ENCODE measurements at regions not wholly inside any gene's neighbourhood (a gene's known extent, or its start where the extent isn't known, plus 50 kb on each side); places are given as distances from the start of the nearest gene placed in this dataset.

GRCh38 chr2:236862526-236862925 is 223.2 kb upstream of the COPS8 start:
- H3K4me1 ChIP-seq (ENCODE audit: control insufficient read depth, insufficient read depth, low read length): peaks cover 13% of the 10 kb centered on the region
- H3K9me3 ChIP-seq (ENCODE audit: control insufficient read depth, insufficient read depth, low read length): peaks cover 2% of the 10 kb centered on the region
- H3K36me3 ChIP-seq (ENCODE audit: control insufficient read depth, insufficient read depth, low read length): no peaks in the 10 kb centered on the region
- H3K4me3 ChIP-seq (ENCODE audit: low read depth, low read length): no peak overlapping the region
- H3K27me3 ChIP-seq (ENCODE audit: control insufficient read depth, insufficient read depth, low read length): no peaks in the 10 kb centered on the region
- no peak overlapping the region for H3K9ac ChIP-seq (ENCODE audit: low read depth, low read length)

- H3K36me3 ChIP-seq (ENCODE audit: control insufficient read depth, insufficient read depth, low read length): no peaks in the 10 kb centered on the region
- no peak overlapping the region for H3K9ac ChIP-seq (ENCODE audit: low read depth, low read length)
- peaks cover 2% of the 10 kb centered on the region for H3K9me3 ChIP-seq (ENCODE audit: control insufficient read depth, insufficient read depth, low read length)
- peaks cover 6% of the 10 kb centered on the region for H3K4me1 ChIP-seq (ENCODE audit: control insufficient read depth, insufficient read depth, low read length)
- no peaks in the 10 kb centered on the region for H3K27me3 ChIP-seq (ENCODE audit: control insufficient read depth, insufficient read depth, low read length)
- no peak overlapping the region for H3K4me3 ChIP-seq (ENCODE audit: low read depth, low read length)
These were observed 222.5 kb upstream of the COPS8 start for GRCh38 chr2:236862961-236863728.

- no peak overlapping the region for H3K9ac ChIP-seq (ENCODE audit: low read depth, low read length)
- H3K36me3 ChIP-seq (ENCODE audit: control insufficient read depth, insufficient read depth, low read length): no peaks in the 10 kb centered on the region
- peaks cover 2% of the 10 kb centered on the region for H3K9me3 ChIP-seq (ENCODE audit: control insufficient read depth, insufficient read depth, low read length)
- H3K27me3 ChIP-seq (ENCODE audit: control insufficient read depth, insufficient read depth, low read length): no peaks in the 10 kb centered on the region
- peaks cover 5% of the 10 kb centered on the region for H3K4me1 ChIP-seq (ENCODE audit: control insufficient read depth, insufficient read depth, low read length)
- no peak overlapping the region for H3K4me3 ChIP-seq (ENCODE audit: low read depth, low read length)
These were observed 222.0 kb upstream of the COPS8 start for GRCh38 chr2:236863729-236864126.

GRCh38 chr2:236865052-236865451 is 220.6 kb upstream of the COPS8 start:
- Histone ChIP-seq H3K4me3 (ENCODE audit: low read depth, low read length) (no peak overlapping the region), H3K9me3 (ENCODE audit: control insufficient read depth, insufficient read depth, low read length) (peaks cover 2% of the 10 kb centered on the region), H3K27me3 (ENCODE audit: control insufficient read depth, insufficient read depth, low read length) (no peaks in the 10 kb centered on the region), H3K9ac (ENCODE audit: low read depth, low read length) (no peak overlapping the region), H3K4me1 (ENCODE audit: control insufficient read depth, insufficient read depth, low read length) (peaks cover 4% of the 10 kb centered on the region), H3K36me3 (ENCODE audit: control insufficient read depth, insufficient read depth, low read length) (no peaks in the 10 kb centered on the region)

GRCh38 chr2:236866542-236867340 is 218.9 kb upstream of the COPS8 start:
- no peaks in the 10 kb centered on the region for H3K27me3 ChIP-seq (ENCODE audit: control insufficient read depth, insufficient read depth, low read length)
- H3K4me1 ChIP-seq (ENCODE audit: control insufficient read depth, insufficient read depth, low read length): no peaks in the 10 kb centered on the region
- no peak overlapping the region for H3K4me3 ChIP-seq (ENCODE audit: low read depth, low read length)
- H3K36me3 ChIP-seq (ENCODE audit: control insufficient read depth, insufficient read depth, low read length): no peaks in the 10 kb centered on the region
- H3K9ac ChIP-seq (ENCODE audit: low read depth, low read length): no peak overlapping the region
- H3K9me3 ChIP-seq (ENCODE audit: control insufficient read depth, insufficient read depth, low read length): peaks cover 2% of the 10 kb centered on the region

GRCh38 chr2:236867441-236868260 is 218.0 kb upstream of the COPS8 start:
- Histone ChIP-seq H3K9me3 (ENCODE audit: control insufficient read depth, insufficient read depth, low read length) (peaks cover 2% of the 10 kb centered on the region), H3K4me1 (ENCODE audit: control insufficient read depth, insufficient read depth, low read length) (no peaks in the 10 kb centered on the region), H3K27me3 (ENCODE audit: control insufficient read depth, insufficient read depth, low read length) (no peaks in the 10 kb centered on the region), H3K4me3 (ENCODE audit: low read depth, low read length) (no peak overlapping the region), H3K36me3 (ENCODE audit: control insufficient read depth, insufficient read depth, low read length) (no peaks in the 10 kb centered on the region), H3K9ac (ENCODE audit: low read depth, low read length) (no peak overlapping the region)

GRCh38 chr2:236870370-236870769 is 215.3 kb upstream of the COPS8 start:
- no peak overlapping the region for H3K9ac ChIP-seq (ENCODE audit: low read depth, low read length)

GRCh38 chr2:236871500-236872001 is 214.1 kb upstream of the COPS8 start:
- no peak overlapping the region for H3K9ac ChIP-seq (ENCODE audit: low read depth, low read length)
- H3K36me3 ChIP-seq (ENCODE audit: control insufficient read depth, insufficient read depth, low read length): no peaks in the 10 kb centered on the region
- no peak overlapping the region for H3K4me3 ChIP-seq (ENCODE audit: low read depth, low read length)
- no peaks in the 10 kb centered on the region for H3K27me3 ChIP-seq (ENCODE audit: control insufficient read depth, insufficient read depth, low read length)
- no peaks in the 10 kb centered on the region for H3K4me1 ChIP-seq (ENCODE audit: control insufficient read depth, insufficient read depth, low read length)
- H3K9me3 ChIP-seq (ENCODE audit: control insufficient read depth, insufficient read depth, low read length): no peaks in the 10 kb centered on the region

More at GRCh38 chr2:236870370-236870769, 215.3 kb upstream of the COPS8 start:
- no peaks in the 10 kb centered on the region for H3K36me3 ChIP-seq (ENCODE audit: control insufficient read depth, insufficient read depth, low read length)
- H3K4me3 ChIP-seq (ENCODE audit: low read depth, low read length): no peak overlapping the region
- H3K9me3 ChIP-seq (ENCODE audit: control insufficient read depth, insufficient read depth, low read length): no peaks in the 10 kb centered on the region
- no peaks in the 10 kb centered on the region for H3K27me3 ChIP-seq (ENCODE audit: control insufficient read depth, insufficient read depth, low read length)
- H3K4me1 ChIP-seq (ENCODE audit: control insufficient read depth, insufficient read depth, low read length): no peaks in the 10 kb centered on the region

- no peak overlapping the region for H3K9ac ChIP-seq (ENCODE audit: low read depth, low read length)
- no peaks in the 10 kb centered on the region for H3K9me3 ChIP-seq (ENCODE audit: control insufficient read depth, insufficient read depth, low read length)
- H3K4me3 ChIP-seq (ENCODE audit: low read depth, low read length): no peak overlapping the region
- H3K4me1 ChIP-seq (ENCODE audit: control insufficient read depth, insufficient read depth, low read length): no peaks in the 10 kb centered on the region
- no peaks in the 10 kb centered on the region for H3K36me3 ChIP-seq (ENCODE audit: control insufficient read depth, insufficient read depth, low read length)
- no peaks in the 10 kb centered on the region for H3K27me3 ChIP-seq (ENCODE audit: control insufficient read depth, insufficient read depth, low read length)
These were observed 213.7 kb upstream of the COPS8 start for GRCh38 chr2:236872015-236872414.

- Histone ChIP-seq H3K9me3 (ENCODE audit: control insufficient read depth, insufficient read depth, low read length) (no peaks in the 10 kb centered on the region), H3K9ac (ENCODE audit: low read depth, low read length) (no peak overlapping the region), H3K4me1 (ENCODE audit: control insufficient read depth, insufficient read depth, low read length) (no peaks in the 10 kb centered on the region)
These were observed 212.7 kb upstream of the COPS8 start for GRCh38 chr2:236872981-236873380.

GRCh38 chr2:236873636-236874035 is 212.1 kb upstream of the COPS8 start:
- H3K9ac ChIP-seq (ENCODE audit: low read depth, low read length): no peak overlapping the region
- H3K27me3 ChIP-seq (ENCODE audit: control insufficient read depth, insufficient read depth, low read length): no peaks in the 10 kb centered on the region
- no peak overlapping the region for H3K4me3 ChIP-seq (ENCODE audit: low read depth, low read length)
- H3K4me1 ChIP-seq (ENCODE audit: control insufficient read depth, insufficient read depth, low read length): no peaks in the 10 kb centered on the region
- no peaks in the 10 kb centered on the region for H3K36me3 ChIP-seq (ENCODE audit: control insufficient read depth, insufficient read depth, low read length)
- no peaks in the 10 kb centered on the region for H3K9me3 ChIP-seq (ENCODE audit: control insufficient read depth, insufficient read depth, low read length)

More at GRCh38 chr2:236872981-236873380, 212.7 kb upstream of the COPS8 start:
- H3K36me3 ChIP-seq (ENCODE audit: control insufficient read depth, insufficient read depth, low read length): no peaks in the 10 kb centered on the region
- H3K27me3 ChIP-seq (ENCODE audit: control insufficient read depth, insufficient read depth, low read length): no peaks in the 10 kb centered on the region
- H3K4me3 ChIP-seq (ENCODE audit: low read depth, low read length): no peak overlapping the region
